HG02852 (cell line): ENCODE measurements at regions not wholly inside any gene's neighbourhood (a gene's known extent, or its start where the extent isn't known, plus 50 kb on each side); places are given as distances from the start of the nearest gene placed in this dataset.
"Not testable (repeated sequence)": the region's sequence is repeated elsewhere in the genome, so short reads cannot be mapped to it uniquely, and the experiment has no call there.

Experiments used
- ATAC-seq: cut with Tn5 transposase; IDR thresholded peaks from one replicate; pipeline ENCODE4 v1.9.1; 2021; ENCODE audit warnings: mild to moderate bottlenecking, moderate library complexity; ENCODE audit not compliant: unreplicated experiment

GRCh38 chr5:112533362-112533761 lies 114.3 kb upstream of the EPB41L4A start:
- ATAC-seq = no peak

GRCh38 chr5:112534067-112534583 lies 115.0 kb upstream of the EPB41L4A start:
- ATAC-seq = no peak

- no peak for ATAC-seq
Measured at GRCh38 chr5:112534611-112535255, 115.7 kb upstream of the EPB41L4A start.

- no peak for ATAC-seq
Measured at GRCh38 chr5:112535356-112535755, 116.3 kb upstream of the EPB41L4A start.

GRCh38 chr5:112544558-112544957 lies 125.5 kb upstream of the EPB41L4A start:
- ATAC-seq = not testable (repeated sequence)

GRCh38 chr5:112546946-112547592 lies 128.0 kb upstream of the EPB41L4A start:
- ATAC-seq = no peak

- ATAC-seq = no peak
Measured at GRCh38 chr5:112548246-112548881, 129.3 kb upstream of the EPB41L4A start.

GRCh38 chr5:112549127-112549526 lies 130.1 kb upstream of the EPB41L4A start:
- no peak for ATAC-seq

GRCh38 chr5:112549605-112550166 lies 130.6 kb upstream of the EPB41L4A start:
- ATAC-seq = no peak

GRCh38 chr5:112551419-112552032 lies 132.4 kb upstream of the EPB41L4A start:
- ATAC-seq = no peak

- no peak for ATAC-seq
Measured at GRCh38 chr5:112552216-112552615, 133.1 kb upstream of the EPB41L4A start.

- no peak for ATAC-seq
Measured at GRCh38 chr5:112552791-112553190, 133.7 kb upstream of the EPB41L4A start.

GRCh38 chr5:112554101-112554977 lies 135.3 kb upstream of the EPB41L4A start:
- no peak for ATAC-seq

GRCh38 chr5:112555197-112555596 lies 136.1 kb upstream of the EPB41L4A start:
- ATAC-seq = no peak

- ATAC-seq = no peak
Measured at GRCh38 chr5:112555691-112556090, 136.6 kb upstream of the EPB41L4A start.

GRCh38 chr5:112559501-112559900 lies 140.4 kb upstream of the EPB41L4A start:
- ATAC-seq = not testable (repeated sequence)

- no peak for ATAC-seq
Measured at GRCh38 chr5:112560371-112560770, 141.3 kb upstream of the EPB41L4A start.

GRCh38 chr5:112563169-112563826 lies 144.2 kb upstream of the EPB41L4A start:
- ATAC-seq = no peak

GRCh38 chr5:112566251-112566650 lies 147.2 kb upstream of the EPB41L4A start:
- ATAC-seq = no peak

- ATAC-seq = no peak
Measured at GRCh38 chr5:112569596-112569995, 150.5 kb upstream of the EPB41L4A start.
